ENCODE measurements at regions not wholly inside any gene's neighbourhood (a gene's known extent, or its start where the extent isn't known, plus 50 kb on each side); places are given as distances from the start of the nearest gene placed in this dataset.

DNA sequence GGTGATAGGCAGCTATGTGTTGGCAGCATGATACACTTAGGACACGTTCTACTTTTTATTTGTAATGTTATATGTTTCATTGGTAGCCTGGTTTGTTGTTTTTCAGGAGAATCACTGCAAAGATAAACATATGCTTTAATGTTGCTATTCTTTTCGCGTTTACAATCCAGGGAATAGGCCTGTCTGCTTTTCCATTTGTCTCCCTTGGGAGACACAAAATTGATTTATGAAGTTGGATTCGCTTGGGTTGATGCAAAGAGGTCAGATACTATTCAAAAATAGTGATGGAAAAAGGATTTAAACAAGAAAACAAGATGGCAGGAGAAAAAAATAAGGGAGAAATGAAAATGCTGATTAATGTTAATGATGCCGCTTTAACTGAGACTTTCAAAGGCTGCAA lies 179.5 kb upstream of the SOX4 start:
- TF ChIP-seq POLR2AphosphoS5 (IDR thresholded peaks at IDR 0.05) (no peak), POLR2A (IDR thresholded peaks at IDR 0.05) (no peak), EP300 (IDR thresholded peaks at IDR 0.05) (no peak)
- TF ChIP-seq, protein P1, sequence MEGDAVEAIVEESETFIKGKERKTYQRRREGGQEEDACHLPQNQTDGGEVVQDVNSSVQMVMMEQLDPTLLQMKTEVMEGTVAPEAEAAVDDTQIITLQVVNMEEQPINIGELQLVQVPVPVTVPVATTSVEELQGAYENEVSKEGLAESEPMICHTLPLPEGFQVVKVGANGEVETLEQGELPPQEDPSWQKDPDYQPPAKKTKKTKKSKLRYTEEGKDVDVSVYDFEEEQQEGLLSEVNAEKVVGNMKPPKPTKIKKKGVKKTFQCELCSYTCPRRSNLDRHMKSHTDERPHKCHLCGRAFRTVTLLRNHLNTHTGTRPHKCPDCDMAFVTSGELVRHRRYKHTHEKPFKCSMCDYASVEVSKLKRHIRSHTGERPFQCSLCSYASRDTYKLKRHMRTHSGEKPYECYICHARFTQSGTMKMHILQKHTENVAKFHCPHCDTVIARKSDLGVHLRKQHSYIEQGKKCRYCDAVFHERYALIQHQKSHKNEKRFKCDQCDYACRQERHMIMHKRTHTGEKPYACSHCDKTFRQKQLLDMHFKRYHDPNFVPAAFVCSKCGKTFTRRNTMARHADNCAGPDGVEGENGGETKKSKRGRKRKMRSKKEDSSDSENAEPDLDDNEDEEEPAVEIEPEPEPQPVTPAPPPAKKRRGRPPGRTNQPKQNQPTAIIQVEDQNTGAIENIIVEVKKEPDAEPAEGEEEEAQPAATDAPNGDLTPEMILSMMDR (IDR thresholded peaks at IDR 0.05), result no peak
